ENCODE measurements at regions not wholly inside any gene's neighbourhood (a gene's known extent, or its start where the extent isn't known, plus 50 kb on each side); places are given as distances from the start of the nearest gene placed in this dataset.

DNA sequence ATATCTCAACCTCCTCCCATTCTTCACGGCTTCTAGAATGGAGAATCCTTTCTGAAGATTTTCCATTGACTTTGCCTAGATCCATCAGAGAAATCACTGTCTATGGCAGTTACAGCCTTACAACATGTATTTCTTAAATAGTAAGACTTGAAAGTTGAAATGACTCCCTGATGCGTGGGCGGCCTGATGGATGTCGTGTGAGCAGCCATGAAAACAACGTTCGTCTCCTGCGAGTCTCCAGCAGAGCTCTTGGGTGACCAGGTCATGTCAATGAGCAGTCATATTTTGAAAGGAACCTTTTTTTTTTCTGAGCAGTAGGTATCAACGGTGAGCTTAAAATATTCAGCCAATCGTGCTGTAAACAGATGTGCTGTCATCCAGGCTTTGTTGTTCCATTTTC, 139.9 kb upstream of the C14orf180 start:
- no peak for DNase-seq (ENCODE audit: low read depth in 2 of 2)

DNA sequence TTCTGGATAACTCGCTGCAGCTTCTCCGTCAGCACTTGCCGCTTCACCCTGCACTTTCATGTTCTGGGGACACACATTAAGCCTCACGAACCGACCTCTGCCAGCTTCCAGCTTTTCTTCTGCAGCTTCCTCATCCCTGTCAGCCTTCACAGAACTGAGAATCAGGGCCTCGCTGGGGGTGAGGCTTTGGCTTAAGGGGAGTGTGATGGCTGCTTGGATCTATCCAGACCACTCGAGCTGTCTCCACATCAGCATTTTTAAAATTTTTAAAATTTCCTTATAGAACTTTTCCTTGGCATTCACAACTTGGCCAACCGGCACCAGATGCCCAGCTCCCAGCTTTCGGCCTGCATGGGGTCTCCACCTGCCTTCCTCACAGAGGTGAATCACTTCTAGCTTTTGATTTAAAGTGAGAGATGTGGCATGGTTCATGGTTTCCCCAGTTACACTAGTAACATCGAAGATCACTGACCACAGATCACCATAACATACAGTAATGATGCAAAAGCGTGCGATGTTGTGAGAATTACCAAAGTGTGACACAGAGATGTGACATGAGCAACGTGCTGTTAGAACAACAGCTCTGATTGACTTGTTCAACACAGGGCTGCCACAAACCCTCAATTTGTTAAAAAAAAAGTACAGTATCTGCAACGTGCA, 139.1 kb upstream of the C14orf180 start:
- no peak for DNase-seq (ENCODE audit: low read depth in 2 of 2)

DNA sequence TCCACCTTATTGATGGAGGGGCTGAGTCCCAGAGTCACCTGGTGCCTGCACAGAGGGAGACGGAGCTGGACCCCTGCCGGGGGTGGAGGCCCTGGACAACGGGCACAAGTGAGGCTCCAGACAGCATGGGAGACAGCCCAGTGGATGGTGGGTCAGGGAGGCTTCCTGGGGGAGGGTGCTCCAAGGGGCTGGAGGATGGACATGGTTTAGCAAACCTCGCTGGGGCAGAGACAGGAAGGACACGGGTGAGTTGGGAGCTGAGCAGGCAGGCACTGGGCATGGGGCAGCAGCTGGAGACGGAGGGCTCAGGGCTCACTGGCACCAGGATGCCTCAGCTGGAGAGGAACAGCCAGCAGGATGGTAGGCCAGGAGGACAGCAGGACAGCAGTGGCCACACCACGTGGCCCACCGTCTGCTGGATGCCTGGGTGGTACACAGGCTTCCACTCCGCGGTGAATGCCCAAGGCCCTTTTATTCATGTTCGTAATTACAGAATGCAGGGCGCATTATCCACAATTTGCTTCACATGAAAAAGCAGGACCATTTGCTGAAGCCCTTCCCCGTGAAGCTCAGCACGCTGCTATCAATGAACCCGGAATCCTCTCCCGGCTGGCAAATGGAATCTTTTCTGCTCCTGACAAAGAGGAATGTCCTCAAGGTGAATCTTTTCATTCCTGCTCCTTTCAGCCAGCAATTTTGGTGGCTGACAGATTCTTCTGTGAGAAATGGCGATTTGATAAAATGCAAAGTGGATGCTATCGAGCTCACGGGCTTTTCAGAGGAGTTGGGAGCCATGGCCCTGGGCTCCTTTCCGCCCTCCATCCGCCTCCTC, 138.1 kb upstream of the C14orf180 start:
- no peak for DNase-seq (ENCODE audit: low read depth in 2 of 2)

DNA sequence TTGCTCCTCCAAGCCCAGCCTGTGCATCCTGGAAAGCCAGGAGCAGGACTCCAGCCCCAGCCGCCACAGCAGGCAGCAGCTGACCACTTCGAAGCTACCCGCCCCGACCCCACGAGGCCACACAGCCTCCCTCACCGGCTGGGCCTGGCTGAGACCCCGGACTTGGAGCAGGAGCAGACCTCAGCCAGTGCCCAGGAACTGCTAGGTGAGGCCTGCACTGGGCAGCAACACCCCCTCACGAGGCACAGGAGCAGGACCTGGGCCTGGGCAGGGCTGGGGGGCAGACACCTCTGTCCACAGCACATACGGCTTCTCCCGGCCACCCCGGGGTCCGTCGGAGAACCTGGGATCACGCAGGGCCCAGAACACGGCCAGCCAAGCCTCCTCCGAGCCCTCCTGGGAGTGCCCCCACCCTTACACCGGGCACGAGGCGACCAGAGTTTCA, 137.4 kb upstream of the C14orf180 start:
- DNase-seq (ENCODE audit: low read depth in 2 of 2), result no peak

DNA sequence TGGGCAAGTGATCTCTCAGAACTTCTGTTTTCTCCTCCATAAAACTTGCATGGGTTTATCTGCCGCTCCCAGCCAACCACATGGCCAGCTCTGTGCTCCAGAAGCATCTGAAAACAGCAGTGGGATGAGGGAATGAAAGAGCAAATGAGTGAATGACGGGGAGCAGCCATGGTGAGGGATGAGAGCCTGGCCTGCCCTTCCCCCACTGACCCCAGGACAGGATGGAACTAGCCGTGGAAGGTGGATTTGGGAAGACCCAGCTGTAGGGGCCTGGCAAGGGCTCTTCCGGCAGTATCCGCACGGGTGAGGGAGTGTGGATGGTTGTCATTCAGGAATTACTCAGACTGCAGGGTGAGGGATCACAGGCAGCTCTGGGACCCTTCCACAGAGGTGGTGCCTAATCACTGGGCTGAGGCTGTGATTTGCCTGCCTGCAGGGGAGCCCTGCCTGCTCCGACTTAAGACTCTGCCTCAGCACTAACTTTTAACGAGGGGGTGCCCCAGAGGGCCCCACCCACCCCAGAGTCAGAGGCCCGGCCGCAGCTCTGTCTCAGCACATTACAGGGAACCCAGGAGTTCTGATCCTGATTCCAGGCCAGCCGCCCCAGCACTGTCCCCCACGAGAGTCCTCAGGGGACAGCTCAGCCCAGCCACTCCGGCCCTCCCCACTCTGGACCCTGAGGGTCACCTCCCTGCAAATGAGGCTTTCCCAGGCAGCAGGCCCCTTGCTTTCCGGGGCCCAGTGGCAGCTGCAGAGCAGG, 136.8 kb upstream of the C14orf180 start:
- no peak for DNase-seq (ENCODE audit: low read depth in 2 of 2)

DNA sequence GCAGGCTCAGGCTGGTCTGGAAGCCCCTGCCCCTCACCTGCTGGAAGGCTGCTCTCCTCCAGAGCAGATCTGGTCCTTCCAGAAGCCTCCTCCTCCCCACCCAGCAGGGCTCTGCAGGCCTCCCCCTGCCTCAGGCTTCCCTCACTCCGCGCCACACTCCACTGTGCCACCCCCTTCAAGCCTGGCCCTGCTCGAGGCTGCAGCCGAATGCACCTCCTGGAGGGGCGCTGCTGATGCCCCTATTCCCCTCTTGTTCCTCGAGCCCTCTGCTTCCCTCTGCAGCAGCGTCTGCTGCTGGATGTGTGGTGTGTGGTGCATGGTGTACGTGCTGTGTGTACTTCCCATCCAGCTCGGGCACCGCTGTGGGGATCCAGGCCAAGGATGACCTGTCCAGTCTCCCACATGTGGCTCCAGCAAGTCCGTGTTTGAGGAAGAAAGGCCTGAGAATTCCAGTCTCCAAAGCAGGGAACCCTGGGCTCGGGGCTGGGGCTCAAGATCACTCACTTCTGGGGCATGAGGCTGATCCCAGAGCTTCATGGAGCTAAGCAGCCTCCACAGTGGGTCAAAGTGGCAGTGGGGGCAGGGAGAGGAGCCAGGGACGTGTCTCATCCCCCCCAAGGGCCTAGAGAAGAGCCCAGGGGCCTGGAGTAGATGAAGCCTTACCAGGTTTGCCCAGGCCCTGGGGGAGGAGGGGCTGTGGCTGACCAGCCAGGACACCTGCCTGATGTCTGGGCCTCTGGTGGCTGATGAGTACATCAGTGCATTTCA, 136.0 kb upstream of the C14orf180 start:
- no peak for DNase-seq (ENCODE audit: low read depth in 2 of 2)

DNA sequence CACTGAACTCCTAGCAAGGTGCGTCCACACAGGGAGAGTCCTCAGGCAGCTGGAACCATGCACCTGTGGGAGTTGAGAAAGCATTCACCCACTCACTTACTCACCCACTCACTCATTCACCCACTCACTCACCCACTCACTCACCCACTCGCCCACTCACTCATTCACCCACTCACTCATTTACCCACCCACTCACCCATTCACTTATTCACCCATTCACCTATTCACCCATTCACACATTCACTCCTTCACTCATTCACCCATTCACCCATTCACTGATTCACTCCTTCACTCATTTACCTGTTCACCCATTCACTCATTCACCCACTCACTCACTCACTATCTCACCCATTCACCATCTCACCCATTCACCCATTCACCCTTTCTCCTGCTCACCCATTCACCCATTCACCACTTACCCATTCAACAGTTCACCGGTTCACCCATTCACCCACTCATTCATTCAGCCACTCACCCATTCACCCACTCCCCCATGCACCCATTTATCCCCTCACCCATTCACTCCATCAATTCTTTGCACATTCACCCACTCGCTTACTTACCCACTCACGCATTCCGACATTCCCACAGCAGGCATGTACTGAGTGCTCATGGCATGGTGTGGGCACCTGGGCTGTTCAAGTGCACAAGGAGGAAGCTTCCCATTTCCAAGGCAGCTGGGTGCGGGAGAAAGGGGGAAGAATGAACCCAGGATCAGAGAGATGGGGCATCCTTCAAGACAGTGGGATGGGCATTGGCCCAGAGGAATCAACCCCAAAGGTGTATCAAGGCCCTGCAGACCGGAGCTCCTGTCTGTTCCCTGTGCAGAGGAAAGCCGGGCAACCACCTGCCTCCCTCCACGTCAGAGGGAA, 135.2 kb upstream of the C14orf180 start:
- no peak for DNase-seq (ENCODE audit: low read depth in 2 of 2)

DNA sequence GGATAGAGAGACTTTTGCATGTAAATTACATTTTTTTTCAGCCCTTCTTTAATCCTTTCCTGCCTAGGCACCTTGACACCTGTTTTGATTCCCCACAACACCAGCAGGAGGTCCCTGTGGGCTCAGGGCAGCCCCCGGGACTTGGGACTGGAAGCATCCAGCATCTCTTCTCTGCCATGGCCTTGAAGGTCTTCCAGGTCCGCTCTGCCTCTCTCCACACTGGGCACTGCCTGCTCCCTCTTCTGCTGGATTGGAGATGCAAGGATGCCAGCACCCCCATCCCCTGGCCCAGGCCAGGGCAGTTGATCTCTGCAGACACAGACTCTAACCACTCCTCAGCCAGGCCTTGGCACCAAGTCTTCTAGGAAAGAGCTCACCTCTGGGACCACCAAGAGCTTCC, 134.5 kb upstream of the C14orf180 start:
- no peak for DNase-seq (ENCODE audit: low read depth in 2 of 2)

DNA sequence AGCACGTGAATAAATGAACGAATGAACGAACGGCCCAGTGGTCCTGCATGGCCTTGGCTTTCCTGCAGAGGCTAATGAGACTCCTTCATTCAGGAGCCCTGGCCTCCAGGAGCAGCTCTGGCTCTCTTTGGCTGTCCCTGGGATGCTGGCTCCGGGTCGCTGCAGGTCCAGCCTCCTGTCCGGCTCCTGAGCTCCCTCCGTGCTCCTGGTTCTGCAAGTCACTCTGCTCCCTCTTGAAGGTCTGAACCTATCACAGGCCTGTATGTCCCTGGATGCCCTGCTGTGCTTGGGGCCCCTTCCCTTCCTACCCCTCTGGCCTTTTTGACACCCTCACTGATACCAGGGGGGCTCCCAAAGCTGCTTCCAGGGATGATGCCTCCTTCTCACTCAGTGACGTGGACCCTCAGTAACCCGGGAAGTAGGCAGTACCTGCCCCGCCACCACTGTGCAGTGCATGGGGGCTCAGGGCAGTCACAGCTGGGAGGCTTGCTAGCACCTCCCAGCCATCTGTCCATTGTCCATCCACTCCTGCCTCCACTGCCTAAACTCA, 133.7 kb upstream of the C14orf180 start:
- DNase-seq (ENCODE audit: low read depth in 2 of 2), result no peak

DNA sequence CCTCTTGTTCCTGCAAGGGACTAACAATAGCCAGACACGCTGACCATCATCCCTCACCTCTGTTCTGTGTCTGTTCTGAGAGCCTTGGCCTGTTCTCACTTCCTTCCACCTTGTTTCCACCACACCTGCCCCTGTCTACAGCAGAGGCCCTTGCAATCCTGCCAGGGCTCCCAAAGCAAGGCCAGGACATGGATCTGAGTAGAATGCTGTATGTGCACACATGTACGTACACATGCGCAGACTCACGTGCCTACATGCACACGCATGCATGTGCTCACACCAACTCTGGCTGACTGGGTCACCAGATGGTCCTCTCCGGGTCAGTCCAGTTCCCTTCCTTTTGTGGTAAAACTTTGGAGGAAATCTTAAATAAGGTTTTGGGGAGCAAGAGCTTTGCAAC, 133.0 kb upstream of the C14orf180 start:
- no peak for DNase-seq (ENCODE audit: low read depth in 2 of 2)

DNA sequence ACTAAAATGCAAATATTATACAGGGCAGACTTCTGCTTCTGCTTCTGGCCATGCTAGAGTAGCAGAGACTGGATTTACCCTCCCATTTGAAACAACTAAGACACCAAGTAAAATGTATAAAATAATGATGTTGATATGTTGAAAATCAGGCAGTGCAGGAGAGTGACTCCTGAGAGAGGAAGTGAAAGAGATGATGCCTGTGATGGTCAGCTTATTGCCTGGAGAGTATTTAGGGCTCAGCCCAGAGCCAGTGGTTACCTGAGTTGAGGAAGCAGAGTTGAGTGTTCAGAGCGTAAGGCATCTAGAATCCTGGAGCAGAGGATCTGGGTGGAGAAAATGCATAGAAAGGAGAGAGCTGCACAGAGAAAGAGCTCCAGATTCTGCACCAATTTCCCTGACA, 131.8 kb upstream of the C14orf180 start:
- no peak for DNase-seq (ENCODE audit: low read depth in 2 of 2)

DNA sequence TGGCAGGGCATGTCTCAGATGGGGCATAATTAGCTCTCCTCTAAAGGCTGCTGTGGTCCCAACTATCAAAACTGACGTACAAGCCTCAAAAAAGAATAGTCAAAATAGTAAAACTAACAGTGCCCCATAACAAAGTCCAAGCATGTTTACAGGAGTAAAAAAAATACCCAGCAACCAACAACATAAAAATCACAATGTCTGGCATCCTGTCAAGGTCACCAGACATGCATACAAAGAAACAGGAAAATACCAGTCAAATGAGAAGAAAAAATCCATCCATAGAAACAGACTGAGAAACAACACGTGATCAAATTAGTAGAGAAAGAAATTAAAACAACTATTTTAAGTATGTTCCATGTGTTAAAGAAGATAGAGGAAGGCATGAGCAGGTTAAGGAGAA, 131.2 kb upstream of the C14orf180 start:
- DNase-seq (ENCODE audit: low read depth in 2 of 2), result no peak

DNA sequence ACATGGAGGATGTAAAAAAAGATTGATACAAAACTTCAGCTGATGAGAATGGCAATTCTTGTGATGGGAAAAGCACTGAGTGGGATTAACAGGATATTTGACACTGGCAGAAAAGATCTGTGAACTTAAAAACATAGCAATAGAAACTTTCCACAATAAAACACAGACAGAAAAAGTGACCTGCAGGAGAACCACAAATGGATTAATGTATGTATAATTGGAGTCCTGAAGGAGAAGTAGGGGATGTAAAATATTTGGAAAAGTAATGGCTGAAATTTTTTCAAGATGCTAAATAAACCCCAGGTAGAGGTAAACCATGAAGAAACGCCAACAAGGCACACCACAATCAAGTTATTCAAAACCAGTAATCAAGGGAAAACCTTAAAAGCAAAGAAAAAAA, 130.8 kb upstream of the C14orf180 start:
- no peak for DNase-seq (ENCODE audit: low read depth in 2 of 2)

DNA sequence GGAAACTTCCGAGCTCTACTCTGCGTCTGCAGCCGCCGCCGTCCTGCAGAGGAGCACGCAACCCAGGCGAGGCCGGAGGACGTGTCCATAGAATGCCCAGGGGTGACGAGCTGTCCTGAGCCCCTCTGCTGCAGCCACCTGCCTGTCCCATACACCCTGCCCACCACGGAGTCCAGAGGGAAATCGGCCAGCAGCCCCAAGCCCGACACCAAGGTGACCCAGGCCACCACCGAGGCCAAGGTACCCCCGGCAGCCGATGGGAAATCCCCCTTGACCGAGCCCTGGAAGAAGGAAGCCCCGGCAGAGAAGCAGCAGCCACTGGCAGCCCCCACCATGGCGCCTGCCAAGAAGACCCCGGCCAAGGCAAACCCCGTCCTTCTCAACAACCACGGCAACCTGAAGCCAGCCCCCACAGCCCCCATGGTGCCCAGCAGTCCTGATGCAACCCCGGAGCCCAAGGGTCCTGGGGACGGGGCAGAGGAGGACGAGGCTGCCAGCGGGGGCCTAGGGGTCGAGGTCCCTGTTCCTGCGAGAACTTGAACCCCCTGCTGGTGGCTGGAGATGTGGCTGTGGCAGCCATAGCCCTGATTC, 128.7 kb upstream of the C14orf180 start:
- DNase-seq (ENCODE audit: low read depth in 2 of 2), result no peak

DNA sequence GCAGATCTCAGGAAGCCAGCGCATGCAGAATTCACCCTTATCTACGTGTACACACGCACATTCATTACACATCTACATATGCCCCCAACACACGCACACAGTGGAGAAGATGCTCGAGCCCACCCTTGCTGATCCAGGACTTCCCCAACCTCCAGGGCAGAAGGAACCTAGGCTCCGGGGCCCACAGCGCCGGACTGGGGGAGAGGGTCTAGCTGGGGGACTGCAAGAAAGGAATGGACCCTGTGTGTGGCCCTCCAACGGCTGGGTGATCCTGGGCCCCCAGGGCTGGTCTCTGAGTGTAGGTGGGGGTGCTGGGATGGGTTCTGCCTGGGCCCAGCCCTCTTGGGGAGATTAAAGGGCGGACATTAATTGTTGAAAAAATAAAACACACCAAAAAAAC, 128.1 kb upstream of the C14orf180 start:
- no peak for DNase-seq (ENCODE audit: low read depth in 2 of 2)

DNA sequence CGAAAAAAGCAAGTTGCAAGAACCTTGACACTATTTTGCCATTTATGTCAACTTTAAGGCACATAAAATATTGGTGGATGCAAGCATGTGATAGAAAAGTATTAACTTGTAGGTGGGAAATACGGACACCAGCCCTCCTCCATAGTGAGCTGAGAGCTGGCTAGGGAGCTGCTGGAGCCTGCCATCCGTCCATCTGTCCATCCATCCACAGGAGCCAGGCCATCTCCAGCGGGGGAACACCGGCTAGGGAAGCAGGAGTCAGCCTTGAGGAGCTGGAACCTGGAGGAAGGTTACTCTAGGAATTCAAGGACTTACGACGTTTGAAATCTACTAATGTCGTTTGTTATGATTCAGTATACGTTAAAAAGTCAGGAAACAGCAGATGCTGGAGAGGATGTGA, 120.7 kb upstream of the C14orf180 start:
- no peak for DNase-seq (ENCODE audit: low read depth in 2 of 2)

DNA sequence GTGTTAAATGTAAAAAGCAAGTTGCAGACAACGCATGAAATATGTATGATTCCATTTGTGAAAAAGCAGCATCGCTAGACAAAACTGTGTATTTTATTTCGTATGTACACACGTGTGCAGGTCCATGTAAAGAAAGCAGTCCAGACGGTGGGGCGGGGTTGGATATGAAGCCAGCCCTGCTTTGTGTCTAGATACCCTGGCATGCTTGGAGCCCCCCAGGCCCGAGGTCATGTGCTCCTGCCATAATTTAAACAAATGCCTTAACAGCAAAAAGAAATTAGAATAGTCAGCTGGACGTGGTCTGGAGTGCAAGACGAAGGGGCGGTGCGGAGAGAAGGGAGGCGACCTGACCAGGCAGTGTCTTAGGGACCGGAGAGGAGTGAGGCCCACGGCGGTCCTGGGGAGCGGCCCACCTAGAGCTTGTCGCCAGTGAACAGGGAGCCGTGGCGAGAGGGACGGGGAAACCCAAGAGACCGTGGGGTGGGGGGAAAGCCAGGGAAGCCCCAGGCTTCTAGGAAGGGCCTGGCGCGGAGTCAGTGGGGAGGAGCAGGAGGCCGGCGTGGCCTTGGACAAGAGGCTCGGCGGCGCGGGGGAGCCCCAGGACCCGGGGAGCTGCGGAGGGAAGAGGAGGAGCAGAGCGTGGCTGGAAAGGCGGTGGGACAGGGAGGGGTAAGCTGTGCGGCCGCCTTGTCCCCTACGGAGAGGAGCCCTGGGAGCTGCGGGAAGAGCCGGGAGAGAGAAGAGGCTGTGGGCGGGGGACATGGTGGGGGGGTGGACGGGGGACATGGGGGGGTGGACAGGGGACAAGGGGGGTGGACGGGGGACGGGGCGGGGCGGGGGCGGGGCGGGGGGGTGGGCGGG, 118.5 kb upstream of the C14orf180 start:
- no peak for DNase-seq (ENCODE audit: low read depth in 2 of 2)

DNA sequence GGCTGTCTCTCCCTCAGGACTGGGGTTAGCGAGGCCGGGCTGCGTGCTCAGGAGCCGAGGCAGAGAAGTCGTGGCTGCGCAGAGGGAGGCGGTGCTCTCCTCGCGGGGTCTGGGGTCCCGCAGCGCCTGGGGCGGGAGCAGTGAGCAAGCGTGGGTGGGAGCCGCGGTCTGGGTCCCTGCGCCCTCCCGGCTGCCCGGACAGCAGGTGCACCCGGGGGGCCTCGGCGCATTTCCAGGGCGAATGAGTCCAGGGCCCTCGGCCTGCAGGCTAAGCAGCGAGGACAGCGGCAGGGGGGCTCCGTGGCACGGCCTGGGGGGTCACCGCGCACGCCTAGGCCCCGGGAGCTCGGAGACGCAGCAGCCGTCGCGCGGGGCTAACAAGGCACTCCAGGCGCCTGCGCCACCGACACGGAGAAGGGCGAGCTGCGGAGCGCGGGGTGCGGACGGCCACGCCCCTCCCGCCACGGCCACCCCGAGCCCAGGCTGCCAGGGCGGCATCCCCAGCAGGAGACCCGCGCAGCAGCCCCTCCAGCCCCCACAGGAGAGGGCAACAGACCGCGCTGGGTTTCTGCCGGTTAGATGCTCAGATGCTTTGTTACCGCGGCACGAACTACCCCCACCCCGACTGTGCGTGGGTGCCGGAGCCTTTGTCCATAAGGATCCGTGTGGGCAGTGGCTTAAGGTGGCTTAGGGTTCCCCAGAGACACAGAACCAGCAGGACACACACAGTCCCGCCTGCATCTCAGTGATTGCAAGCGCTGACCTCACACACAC, 117.7 kb upstream of the C14orf180 start:
- no peak for DNase-seq (ENCODE audit: low read depth in 2 of 2)
